ENCODE measurements at regions not wholly inside any gene's neighbourhood (a gene's known extent, or its start where the extent isn't known, plus 50 kb on each side); places are given as distances from the start of the nearest gene placed in this dataset.
"Not testable (repeated sequence)": the region's sequence is repeated elsewhere in the genome, so short reads cannot be mapped to it uniquely, and the experiment has no call there.

DNA sequence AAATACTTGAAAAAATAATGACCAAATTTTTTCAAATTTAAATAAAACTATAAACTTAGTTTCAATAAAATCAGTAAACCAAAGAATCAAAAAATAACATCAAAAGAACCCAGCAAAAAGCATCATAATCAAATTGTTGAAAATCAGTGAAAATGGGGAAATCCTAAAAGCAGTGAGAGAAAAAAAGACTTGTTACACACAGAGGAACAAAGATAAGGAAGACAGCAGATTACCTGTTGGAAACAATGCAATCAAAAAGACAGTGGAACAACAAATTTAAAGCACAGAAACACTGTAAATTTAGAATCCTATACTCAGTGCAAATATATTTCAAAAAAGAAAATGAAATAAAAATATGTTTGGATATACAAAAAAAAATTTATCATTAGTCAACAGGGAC lies 156.2 kb upstream of the LMCD1 start:
- FAIRE-seq (no peak), DNase-seq (ENCODE audit: insufficient read length) (no peak)
- TF ChIP-seq POLR2AphosphoS5 (IDR thresholded peaks at IDR 0.05; ENCODE audit: low read depth, low read length) (no peak), POLR2A (IDR thresholded peaks at IDR 0.05; ENCODE audit: low read depth, low read length) (no peak), TAF1 (IDR thresholded peaks at IDR 0.05; ENCODE audit: borderline replicate concordance, low read depth, low read length) (no peak)

DNA sequence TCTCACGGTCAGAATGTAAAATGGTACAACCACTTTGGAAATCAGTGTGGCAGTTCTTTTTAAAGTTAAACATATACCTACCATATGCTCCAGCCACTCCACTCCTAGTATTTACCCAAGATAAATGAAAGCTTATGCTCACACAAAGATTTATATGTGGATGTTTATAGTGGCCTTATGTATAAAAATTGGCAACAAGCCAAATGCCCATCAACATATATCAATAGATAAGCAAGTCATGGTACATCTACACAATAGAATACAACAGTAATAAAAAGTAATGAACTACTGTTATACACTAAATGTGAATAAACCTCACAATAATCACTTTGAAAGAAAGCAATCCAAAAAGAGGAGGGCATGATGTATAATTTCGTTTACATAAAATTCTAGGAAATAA lies 153.5 kb upstream of the LMCD1 start:
- FAIRE-seq, result no peak
- TF ChIP-seq POLR2A (IDR thresholded peaks at IDR 0.05; ENCODE audit: low read depth, low read length), result no peak
- no peak for TF ChIP-seq POLR2AphosphoS5 (IDR thresholded peaks at IDR 0.05; ENCODE audit: low read depth, low read length)
- TF ChIP-seq TAF1 (IDR thresholded peaks at IDR 0.05; ENCODE audit: borderline replicate concordance, low read depth, low read length), result no peak
- DNase-seq (ENCODE audit: insufficient read length), result no peak

- FAIRE-seq (no peak), DNase-seq (ENCODE audit: insufficient read length) (no peak)
- TF ChIP-seq POLR2A (IDR thresholded peaks at IDR 0.05; ENCODE audit: low read depth, low read length) (no peak), TAF1 (IDR thresholded peaks at IDR 0.05; ENCODE audit: borderline replicate concordance, low read depth, low read length) (no peak), POLR2AphosphoS5 (IDR thresholded peaks at IDR 0.05; ENCODE audit: low read depth, low read length) (no peak)
These were observed 149.1 kb upstream of the LMCD1 start for GRCh38 chr3:8352475-8352874.

- DNase-seq (ENCODE audit: insufficient read length) (no peak), FAIRE-seq (no peak)
- TF ChIP-seq TAF1 (IDR thresholded peaks at IDR 0.05; ENCODE audit: borderline replicate concordance, low read depth, low read length) (no peak), POLR2A (IDR thresholded peaks at IDR 0.05; ENCODE audit: low read depth, low read length) (no peak), POLR2AphosphoS5 (IDR thresholded peaks at IDR 0.05; ENCODE audit: low read depth, low read length) (no peak)
These were observed 148.3 kb upstream of the LMCD1 start for GRCh38 chr3:8353364-8353763.

DNA sequence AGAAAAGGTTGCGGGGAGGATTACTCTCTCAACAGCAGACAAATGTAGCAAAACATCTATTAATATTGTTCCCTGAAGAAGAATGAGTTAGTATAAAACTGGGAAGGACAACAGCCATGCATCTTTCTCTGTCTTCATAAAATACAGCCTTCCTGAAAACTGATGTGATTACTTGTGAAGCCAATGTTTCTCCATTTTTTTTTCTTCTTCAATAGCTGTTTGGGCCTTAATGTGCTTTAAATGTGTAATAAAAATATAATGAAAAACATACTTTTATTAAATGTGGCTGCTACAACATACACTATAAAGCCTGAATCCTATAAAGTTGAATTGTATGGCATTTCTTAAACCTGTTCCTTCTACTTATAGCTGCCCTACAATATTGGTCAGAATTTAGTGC lies 146.3 kb upstream of the LMCD1 start:
- TF ChIP-seq POLR2AphosphoS5 (IDR thresholded peaks at IDR 0.05; ENCODE audit: low read depth, low read length) (no peak), POLR2A (IDR thresholded peaks at IDR 0.05; ENCODE audit: low read depth, low read length) (no peak), TAF1 (IDR thresholded peaks at IDR 0.05; ENCODE audit: borderline replicate concordance, low read depth, low read length) (no peak)
- FAIRE-seq (no peak), DNase-seq (ENCODE audit: insufficient read length) (no peak)

- DNase-seq (ENCODE audit: insufficient read length); FAIRE-seq: not testable (repeated sequence)
These were observed 145.6 kb upstream of the LMCD1 start for GRCh38 chr3:8356066-8356465.

DNA sequence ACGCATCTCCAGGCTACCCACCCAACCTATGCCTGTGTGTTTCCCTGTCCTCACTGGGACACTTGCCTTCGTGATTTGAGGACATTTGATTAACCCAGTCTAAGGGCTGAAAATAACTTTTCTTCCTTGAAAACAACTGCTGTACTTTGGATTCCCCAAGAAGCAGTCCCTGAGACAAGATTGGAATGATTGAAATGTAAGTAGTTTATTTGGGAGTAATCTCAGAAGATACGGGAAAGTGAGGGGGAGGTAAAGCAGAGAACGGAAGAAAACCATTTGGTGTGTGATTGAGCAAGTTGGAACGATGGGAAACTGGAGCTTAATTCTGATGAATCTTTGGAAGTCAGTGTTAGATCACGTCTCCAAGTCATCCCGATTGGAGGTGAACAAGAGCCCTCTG lies 143.8 kb upstream of the LMCD1 start:
- TF ChIP-seq POLR2AphosphoS5 (IDR thresholded peaks at IDR 0.05; ENCODE audit: low read depth, low read length) (no peak), TAF1 (IDR thresholded peaks at IDR 0.05; ENCODE audit: borderline replicate concordance, low read depth, low read length) (no peak), POLR2A (IDR thresholded peaks at IDR 0.05; ENCODE audit: low read depth, low read length) (no peak)
- FAIRE-seq (no peak), DNase-seq (ENCODE audit: insufficient read length) (no peak)

GRCh38 chr3:8359133-8359532 lies 142.5 kb upstream of the LMCD1 start:
- DNase-seq (ENCODE audit: insufficient read length), result no peak
- no peak for TF ChIP-seq POLR2A (IDR thresholded peaks at IDR 0.05; ENCODE audit: low read depth, low read length)
- TF ChIP-seq POLR2AphosphoS5 (IDR thresholded peaks at IDR 0.05; ENCODE audit: low read depth, low read length), result no peak
- TF ChIP-seq TAF1 (IDR thresholded peaks at IDR 0.05; ENCODE audit: borderline replicate concordance, low read depth, low read length), result no peak
- no peak for FAIRE-seq

- no peak for FAIRE-seq
- no peak for DNase-seq (ENCODE audit: insufficient read length)
- no peak for TF ChIP-seq POLR2A (IDR thresholded peaks at IDR 0.05; ENCODE audit: low read depth, low read length)
These were observed 138.4 kb upstream of the LMCD1 start for GRCh38 chr3:8363200-8363599.

DNA sequence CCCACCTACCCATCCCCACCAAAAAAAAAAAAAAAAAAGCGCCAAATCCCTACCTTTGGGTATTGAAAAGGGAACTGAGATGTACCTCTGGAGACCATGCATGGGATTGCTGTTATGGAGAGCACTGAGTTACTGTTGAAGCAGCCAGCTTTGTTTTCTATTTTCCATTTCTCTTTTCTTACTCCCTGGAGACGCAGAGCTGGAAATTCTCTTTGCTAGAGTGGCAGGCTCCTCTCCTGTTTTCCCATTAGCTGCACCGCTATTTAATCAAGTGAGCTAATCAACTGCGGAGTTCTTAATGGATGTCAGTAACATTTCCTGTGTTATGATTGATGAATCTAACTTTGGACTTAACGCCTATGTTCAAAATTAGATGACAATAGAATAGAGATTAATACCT lies 136.1 kb upstream of the LMCD1 start:
- TF ChIP-seq POLR2AphosphoS5 (IDR thresholded peaks at IDR 0.05; ENCODE audit: low read depth, low read length) (no peak), POLR2A (IDR thresholded peaks at IDR 0.05; ENCODE audit: low read depth, low read length) (no peak), TAF1 (IDR thresholded peaks at IDR 0.05; ENCODE audit: borderline replicate concordance, low read depth, low read length) (no peak)
- no peak for FAIRE-seq
- DNase-seq (ENCODE audit: insufficient read length), result no peak

DNA sequence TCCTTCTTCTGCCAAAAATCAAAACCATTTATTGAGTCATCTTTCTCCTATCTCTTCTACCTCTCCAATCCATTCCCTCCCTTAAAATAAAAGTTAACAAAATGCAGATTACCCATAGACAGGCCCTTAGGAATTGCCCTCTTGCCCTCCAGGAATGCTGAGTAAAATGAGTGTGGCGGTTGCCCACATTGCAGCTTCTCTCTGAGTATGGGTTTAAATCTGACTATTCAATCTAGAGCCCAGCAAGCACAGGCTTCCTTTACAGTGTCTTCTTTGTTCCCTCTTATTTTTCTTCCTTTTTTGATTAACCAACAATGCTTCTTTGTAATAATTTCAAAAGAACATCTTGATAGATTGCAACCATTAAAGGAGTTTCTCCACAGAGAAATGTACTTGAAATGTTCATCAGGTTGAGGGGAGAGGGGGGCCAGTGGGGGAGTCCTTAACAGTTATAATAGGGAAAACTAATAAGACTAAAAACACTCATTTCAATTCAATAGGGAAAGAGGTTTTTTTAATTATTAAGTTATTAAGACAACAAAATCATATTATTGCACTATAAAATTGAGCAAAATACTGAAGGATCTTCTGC lies 135.3 kb upstream of the LMCD1 start:
- FAIRE-seq (no peak), DNase-seq (ENCODE audit: insufficient read length) (no peak)
- TF ChIP-seq POLR2AphosphoS5 (IDR thresholded peaks at IDR 0.05; ENCODE audit: low read depth, low read length) (no peak), POLR2A (IDR thresholded peaks at IDR 0.05; ENCODE audit: low read depth, low read length) (no peak), TAF1 (IDR thresholded peaks at IDR 0.05; ENCODE audit: borderline replicate concordance, low read depth, low read length) (no peak)

- FAIRE-seq (no peak), DNase-seq (ENCODE audit: insufficient read length) (no peak)
- TF ChIP-seq POLR2AphosphoS5 (IDR thresholded peaks at IDR 0.05; ENCODE audit: low read depth, low read length) (no peak), POLR2A (IDR thresholded peaks at IDR 0.05; ENCODE audit: low read depth, low read length) (no peak), TAF1 (IDR thresholded peaks at IDR 0.05; ENCODE audit: borderline replicate concordance, low read depth, low read length) (no peak)
These were observed 133.0 kb upstream of the LMCD1 start for GRCh38 chr3:8368598-8368997.

DNA sequence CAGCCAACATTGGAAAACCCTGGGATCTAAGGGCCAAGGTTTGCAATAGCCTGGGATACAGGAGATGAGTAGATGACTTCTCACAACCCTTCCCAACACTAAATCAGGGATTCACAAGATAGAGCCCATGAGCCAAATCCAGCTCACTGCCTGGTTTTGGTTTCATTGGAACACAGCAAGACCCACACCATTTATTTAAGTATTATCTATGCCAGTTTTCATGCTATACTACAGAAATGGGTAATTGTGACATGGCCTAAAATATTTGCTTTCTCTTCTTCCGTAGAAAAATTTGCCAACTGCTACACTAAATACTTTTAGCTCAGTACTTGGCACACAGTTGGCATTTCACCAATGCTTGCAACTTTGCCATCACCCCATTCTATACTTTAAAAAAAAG lies 132.0 kb upstream of the LMCD1 start:
- TF ChIP-seq POLR2AphosphoS5 (IDR thresholded peaks at IDR 0.05; ENCODE audit: low read depth, low read length) (no peak), POLR2A (IDR thresholded peaks at IDR 0.05; ENCODE audit: low read depth, low read length) (no peak)
- DNase-seq (ENCODE audit: insufficient read length), result no peak
- FAIRE-seq, result no peak
